Endothelial cell (in vitro differentiated cells): ENCODE measurements at regions not wholly inside any gene's neighbourhood (a gene's known extent, or its start where the extent isn't known, plus 50 kb on each side); places are given as distances from the start of the nearest gene placed in this dataset.
A peak's percentile ranks its signal among the peaks of the same experiment; 100 is the strongest.

ENCODE experiments used
- DNase-seq: peaks from one replicate; pipeline ENCODE4 v3.0.0; 2021; ENCODE audit warnings: low spot score
- H3K27ac Mint-ChIP-seq: one replicate; pipeline ENCODE4 v1.8.0; 2021; ENCODE audit warnings: mixed read lengths, inconsistent platforms; ENCODE audit not compliant: unreplicated experiment
- H3K27me3 Mint-ChIP-seq: one replicate; pipeline ENCODE4 v1.8.0; 2021; ENCODE audit warnings: mild to moderate bottlenecking, moderate library complexity, mixed read lengths, inconsistent platforms; ENCODE audit not compliant: unreplicated experiment
- H3K36me3 Mint-ChIP-seq: one replicate; pipeline ENCODE4 v1.8.0; 2021; ENCODE audit warnings: mild to moderate bottlenecking, low read depth, mixed read lengths, inconsistent platforms; ENCODE audit not compliant: unreplicated experiment
- H3K4me1 Mint-ChIP-seq: one replicate; pipeline ENCODE4 v1.8.0; 2021; ENCODE audit warnings: mild to moderate bottlenecking, mixed read lengths, inconsistent platforms; ENCODE audit not compliant: unreplicated experiment
- H3K4me3 Mint-ChIP-seq: one replicate; pipeline ENCODE4 v1.8.0; 2021; ENCODE audit warnings: mild to moderate bottlenecking, mixed read lengths, inconsistent platforms; ENCODE audit not compliant: unreplicated experiment
- H3K9me3 Mint-ChIP-seq: one replicate; pipeline ENCODE4 v1.8.0; 2021; ENCODE audit warnings: mixed read lengths, inconsistent platforms; ENCODE audit not compliant: unreplicated experiment
- CTCF ChIP-seq: fragments of 200-600 bp; sonication (generic); IDR thresholded peaks from one replicate; pipeline ENCODE4 v1.5.0; 2021; ENCODE audit warnings: antibody characterized with exemption; ENCODE audit not compliant: unreplicated experiment

GRCh38 chr2:22124003-22124402, 1000.2 kb downstream of the TDRD15 start:
- no peaks in the 10 kb centered on the region for H3K36me3 Mint-ChIP-seq
- DNase-seq, result no peak
- peaks cover 2% of the 10 kb centered on the region for H3K27me3 Mint-ChIP-seq
- H3K4me3 Mint-ChIP-seq, result no peak overlapping the region
- peak; percentile 48 for TF ChIP-seq CTCF
- no peak overlapping the region for H3K27ac Mint-ChIP-seq
- no peaks in the 10 kb centered on the region for H3K9me3 Mint-ChIP-seq
- no peaks in the 10 kb centered on the region for H3K4me1 Mint-ChIP-seq

- H3K36me3 Mint-ChIP-seq, result no peaks in the 10 kb centered on the region
- no peaks in the 10 kb centered on the region for H3K4me1 Mint-ChIP-seq
- peaks cover 2% of the 10 kb centered on the region for H3K27me3 Mint-ChIP-seq
- no peaks in the 10 kb centered on the region for H3K9me3 Mint-ChIP-seq
- no peak overlapping the region for H3K27ac Mint-ChIP-seq
- H3K4me3 Mint-ChIP-seq, result no peak overlapping the region
- TF ChIP-seq CTCF, result no peak
- DNase-seq, result no peak
These were observed 1002.3 kb downstream of the TDRD15 start for GRCh38 chr2:22126106-22126505.

- Mint-ChIP-seq H3K4me1 (no peaks in the 10 kb centered on the region), H3K36me3 (no peaks in the 10 kb centered on the region), H3K4me3 (no peak overlapping the region), H3K9me3 (no peaks in the 10 kb centered on the region), H3K27ac (no peak overlapping the region), H3K27me3 (peaks cover 2% of the 10 kb centered on the region)
- TF ChIP-seq CTCF, result no peak
- no peak for DNase-seq
These were observed 1003.2 kb downstream of the TDRD15 start for GRCh38 chr2:22126978-22127377.

GRCh38 chr2:22134421-22134820, 1010.7 kb downstream of the TDRD15 start:
- H3K27ac Mint-ChIP-seq, result no peak overlapping the region

GRCh38 chr2:22136446-22136845, 1012.7 kb downstream of the TDRD15 start:
- Mint-ChIP-seq H3K27me3 (no peaks in the 10 kb centered on the region), H3K36me3 (no peaks in the 10 kb centered on the region), H3K4me3 (no peak overlapping the region), H3K9me3 (no peaks in the 10 kb centered on the region), H3K27ac (no peak overlapping the region), H3K4me1 (peaks cover 3% of the 10 kb centered on the region)
- no peak for TF ChIP-seq CTCF
- DNase-seq, result no peak

More at GRCh38 chr2:22134421-22134820, 1010.7 kb downstream of the TDRD15 start:
- Mint-ChIP-seq H3K27me3 (no peaks in the 10 kb centered on the region), H3K9me3 (no peaks in the 10 kb centered on the region), H3K4me1 (peaks cover 3% of the 10 kb centered on the region), H3K36me3 (no peaks in the 10 kb centered on the region), H3K4me3 (no peak overlapping the region)
- DNase-seq, result no peak
- TF ChIP-seq CTCF, result no peak
